BLaER1 (cell line): ENCODE measurements at regions not wholly inside any gene's neighbourhood (a gene's known extent, or its start where the extent isn't known, plus 50 kb on each side); places are given as distances from the start of the nearest gene placed in this dataset.
"Not testable (repeated sequence)": the region's sequence is repeated elsewhere in the genome, so short reads cannot be mapped to it uniquely, and the experiment has no call there.

Experiments
- H3K27ac ChIP-seq: shearing (Covaris generic); formaldehyde crosslinking; 2 replicates; pipeline ENCODE4 v1.8.1; 2022
- H3K27me3 ChIP-seq: shearing (Covaris generic); formaldehyde crosslinking; 2 replicates; pipeline ENCODE4 v1.8.1; 2022
- H3K36me3 ChIP-seq: shearing (Covaris generic); formaldehyde crosslinking; 2 replicates; pipeline ENCODE4 v1.8.1; 2022
- H3K4me1 ChIP-seq: shearing (Covaris generic); formaldehyde crosslinking; 2 replicates; pipeline ENCODE4 v1.8.1; 2022
- H3K4me2 ChIP-seq: shearing (Covaris generic); formaldehyde crosslinking; 2 replicates; pipeline ENCODE4 v1.8.1; 2022
- H3K4me3 ChIP-seq: shearing (Covaris generic); formaldehyde crosslinking; 2 replicates; pipeline ENCODE4 v1.8.1; 2022
- H3K9ac ChIP-seq: shearing (Covaris generic); formaldehyde crosslinking; 2 replicates; pipeline ENCODE4 v1.8.1; 2022
- H3K9me3 ChIP-seq: shearing (Covaris generic); formaldehyde crosslinking; 2 replicates; pipeline ENCODE4 v1.8.1; 2022
- H4K20me1 ChIP-seq: shearing (Covaris generic); formaldehyde crosslinking; 2 replicates; pipeline ENCODE4 v1.8.1; 2022
- Cebpa-rat ChIP-seq: shearing (Covaris generic); IDR thresholded peaks from 2 replicates; pipeline ENCODE4 v1.8.1; 2022

DNA sequence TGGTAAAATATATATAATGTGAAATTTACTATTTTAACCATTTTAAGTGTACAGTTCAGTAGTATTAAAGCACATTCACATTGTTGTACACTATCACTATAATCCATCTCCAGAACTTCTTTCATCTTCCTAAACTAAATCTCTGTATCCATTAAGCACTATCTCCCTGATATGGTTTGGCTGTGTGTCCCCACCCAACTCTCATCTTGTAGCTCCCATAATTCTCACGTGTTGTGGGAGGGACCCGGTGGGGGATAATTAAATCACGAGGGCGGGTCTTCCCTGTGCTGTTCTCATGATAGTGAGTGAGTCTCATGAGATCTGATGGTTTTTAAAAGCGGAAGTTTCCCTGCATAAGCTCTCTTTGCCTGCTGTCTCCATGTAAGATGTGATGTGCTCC is 178.9 kb upstream of the NABP1 start:
- H3K27me3 ChIP-seq = no peaks in the 10 kb centered on the region
- H4K20me1 ChIP-seq = no peaks in the 10 kb centered on the region
- no peak overlapping the region for H3K4me2 ChIP-seq
- no peaks in the 10 kb centered on the region for H3K36me3 ChIP-seq
- no peak overlapping the region for H3K27ac ChIP-seq
- H3K9me3 ChIP-seq = no peaks in the 10 kb centered on the region
- H3K4me1 ChIP-seq = no peaks in the 10 kb centered on the region
- H3K9ac ChIP-seq = no peak overlapping the region
- no peak for TF ChIP-seq Cebpa-rat
- H3K4me3 ChIP-seq = no peak overlapping the region

DNA sequence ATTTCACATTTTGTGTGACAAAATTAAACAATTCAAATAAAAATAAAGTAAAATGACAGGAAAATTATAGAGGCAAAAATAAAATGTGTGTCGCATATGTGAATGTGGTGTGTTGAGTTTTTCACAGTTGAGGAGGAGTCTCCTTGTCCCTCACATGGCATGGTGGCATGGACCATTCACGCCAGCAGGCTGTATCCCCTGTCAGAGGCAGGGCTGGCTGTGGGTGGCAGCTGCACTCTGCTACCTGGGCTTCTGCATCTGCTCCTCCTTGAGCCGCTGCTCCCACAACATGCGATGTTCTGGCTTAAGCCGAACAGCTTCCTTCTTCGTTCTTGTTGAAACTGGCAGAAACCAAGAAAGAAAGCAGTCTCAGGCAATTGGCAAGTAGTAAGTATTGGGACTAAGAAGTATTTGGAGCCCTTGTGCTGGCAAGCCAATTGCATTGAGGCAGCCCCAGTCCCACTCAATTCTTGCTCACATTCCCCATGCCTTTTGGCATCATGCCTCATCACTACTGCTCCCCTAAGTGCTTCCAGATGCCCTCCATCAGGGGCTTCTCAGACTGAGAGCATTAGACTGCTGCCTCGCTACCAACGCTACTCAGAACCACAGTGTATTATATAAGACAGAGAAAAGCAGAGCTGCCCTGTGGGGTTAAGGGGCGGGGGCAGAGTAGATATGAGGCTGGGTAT is 177.9 kb upstream of the NABP1 start:
- H3K27me3 ChIP-seq = no peaks in the 10 kb centered on the region
- H3K9me3 ChIP-seq = no peaks in the 10 kb centered on the region
- H3K4me2 ChIP-seq = no peak overlapping the region
- TF ChIP-seq Cebpa-rat = no peak
- no peak overlapping the region for H3K4me3 ChIP-seq
- H3K4me1 ChIP-seq = no peaks in the 10 kb centered on the region
- no peaks in the 10 kb centered on the region for H3K36me3 ChIP-seq
- H3K27ac ChIP-seq = no peak overlapping the region
- no peaks in the 10 kb centered on the region for H4K20me1 ChIP-seq
- H3K9ac ChIP-seq = no peak overlapping the region

DNA sequence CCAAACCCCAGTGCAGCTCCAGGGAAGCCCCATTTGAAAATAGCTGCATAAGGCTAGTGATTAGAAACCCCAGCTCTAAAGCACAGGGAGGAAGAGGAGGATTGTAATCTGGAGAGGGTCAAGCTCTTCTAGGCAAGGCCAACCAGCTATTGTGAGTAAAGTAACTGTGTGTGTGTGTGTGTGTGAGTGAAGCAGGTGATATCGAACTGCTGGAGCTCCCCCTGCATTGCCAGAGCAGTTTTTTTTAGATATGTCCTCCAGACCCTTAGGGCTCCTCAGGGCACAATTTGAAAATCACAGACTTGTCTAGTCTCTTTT is 177.4 kb upstream of the NABP1 start:
- Histone ChIP-seq H3K27ac (no peak overlapping the region), H3K9ac (no peak overlapping the region), H3K27me3 (no peaks in the 10 kb centered on the region), H4K20me1 (no peaks in the 10 kb centered on the region), H3K36me3 (no peaks in the 10 kb centered on the region), H3K4me2 (no peak overlapping the region), H3K4me3 (no peak overlapping the region), H3K4me1 (no peaks in the 10 kb centered on the region), H3K9me3 (no peaks in the 10 kb centered on the region)
- TF ChIP-seq Cebpa-rat = no peak

DNA sequence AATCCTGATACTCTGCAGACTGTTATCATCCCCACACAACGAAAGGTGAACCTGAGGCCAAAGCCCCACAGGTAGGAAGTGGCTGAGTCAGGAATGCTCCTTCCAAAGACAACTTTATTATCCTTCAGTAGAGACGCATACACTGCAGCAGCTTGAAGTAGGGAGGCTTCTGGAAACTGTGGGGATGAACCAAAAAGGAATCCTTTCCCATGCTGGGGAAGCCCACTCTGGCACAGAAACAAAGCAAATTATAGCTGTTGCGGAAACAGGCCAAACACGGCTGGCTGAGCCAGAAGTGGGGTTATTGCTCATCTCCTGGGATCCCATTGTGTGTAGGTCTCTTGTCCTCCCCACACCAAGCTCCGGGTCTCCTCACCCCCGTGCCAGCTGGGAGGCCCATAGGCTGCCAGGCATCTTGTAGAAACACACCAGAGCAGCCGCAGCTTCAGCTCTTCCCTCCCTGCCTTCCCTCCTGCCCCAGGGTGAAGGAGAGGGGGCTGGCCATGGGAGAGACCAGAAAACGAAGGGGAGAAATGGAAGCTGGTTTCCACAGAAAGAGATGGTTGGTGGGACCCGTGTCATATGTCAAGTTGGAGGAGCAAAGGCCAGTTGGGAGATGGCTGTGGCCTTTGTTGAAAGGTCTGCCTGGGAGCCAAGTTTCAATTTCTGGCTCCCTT is 176.9 kb upstream of the NABP1 start:
- Histone ChIP-seq H3K27ac (no peak overlapping the region), H3K4me3 (no peak overlapping the region), H3K9ac (no peak overlapping the region), H3K36me3 (no peaks in the 10 kb centered on the region), H3K4me1 (no peaks in the 10 kb centered on the region), H3K27me3 (no peaks in the 10 kb centered on the region), H3K4me2 (no peak overlapping the region), H4K20me1 (no peaks in the 10 kb centered on the region), H3K9me3 (no peaks in the 10 kb centered on the region)
- TF ChIP-seq Cebpa-rat = no peak

DNA sequence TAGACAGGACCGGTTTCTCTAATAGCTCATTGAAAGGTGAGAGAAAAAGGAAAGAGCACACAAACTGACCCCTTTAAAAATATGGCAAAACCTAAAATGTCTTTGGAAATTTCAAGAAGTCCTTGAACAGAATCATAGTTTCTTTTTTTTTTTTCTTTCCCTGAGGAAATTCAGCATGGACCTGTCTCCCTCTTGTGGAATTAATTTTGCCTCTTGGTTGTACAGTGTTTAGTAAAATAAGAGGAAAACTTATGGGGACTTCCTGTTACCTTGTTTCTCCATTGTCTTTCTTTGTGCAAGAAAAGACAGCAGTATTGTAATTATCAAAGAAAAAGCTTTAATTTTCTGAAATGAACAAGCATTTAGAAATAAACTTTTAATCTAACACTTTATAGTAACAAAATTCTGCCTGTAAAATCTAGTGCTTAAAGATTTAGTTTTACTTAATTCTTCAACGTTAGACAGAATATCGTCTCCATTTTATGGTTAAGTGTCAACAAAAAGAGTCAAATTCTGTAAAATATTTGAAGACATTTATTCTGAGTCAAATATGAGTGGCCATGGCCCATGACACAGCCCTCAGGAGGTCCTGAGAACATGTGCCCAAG is 176.3 kb upstream of the NABP1 start:
- no peak for TF ChIP-seq Cebpa-rat
- Histone ChIP-seq H3K27ac (no peak overlapping the region), H3K4me2 (no peak overlapping the region)

DNA sequence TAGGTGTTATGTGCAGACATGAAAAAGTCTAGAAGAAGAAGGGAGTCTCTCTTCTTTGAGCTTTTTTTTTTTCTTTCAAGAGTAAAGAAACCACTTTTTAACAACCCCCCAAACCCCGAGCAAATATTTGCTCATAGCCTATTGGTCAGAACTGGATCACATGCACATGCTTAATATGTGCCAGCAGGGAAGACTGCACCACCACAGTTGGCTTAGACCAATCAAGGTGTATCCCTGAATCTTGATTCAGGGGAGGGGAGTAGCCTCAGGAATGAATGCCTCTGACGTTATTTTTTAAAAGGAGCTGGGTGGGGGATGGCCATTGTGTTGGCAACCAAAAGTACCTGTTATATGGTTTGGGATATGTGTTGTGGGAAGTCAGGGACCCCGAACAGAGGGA is 171.4 kb upstream of the NABP1 start:
- Histone ChIP-seq H3K4me3 (no peak overlapping the region), H3K36me3 (no peaks in the 10 kb centered on the region), H4K20me1 (no peaks in the 10 kb centered on the region), H3K9me3 (0 out of 2 replicates have a peak, but pooled peaks cover 10% of the 10 kb centered on the region), H3K27ac (no peak overlapping the region), H3K4me2 (no peak overlapping the region), H3K4me1 (no peaks in the 10 kb centered on the region), H3K27me3 (no peaks in the 10 kb centered on the region), H3K9ac (no peak overlapping the region)
- TF ChIP-seq Cebpa-rat = no peak

More for the DNA sequence above, 176.3 kb upstream of the NABP1 start:
- no peaks in the 10 kb centered on the region for H3K27me3 ChIP-seq
- H3K36me3 ChIP-seq = no peaks in the 10 kb centered on the region
- H4K20me1 ChIP-seq = no peaks in the 10 kb centered on the region
- H3K4me3 ChIP-seq = no peak overlapping the region
- H3K9me3 ChIP-seq = no peaks in the 10 kb centered on the region
- no peaks in the 10 kb centered on the region for H3K4me1 ChIP-seq
- no peak overlapping the region for H3K9ac ChIP-seq

DNA sequence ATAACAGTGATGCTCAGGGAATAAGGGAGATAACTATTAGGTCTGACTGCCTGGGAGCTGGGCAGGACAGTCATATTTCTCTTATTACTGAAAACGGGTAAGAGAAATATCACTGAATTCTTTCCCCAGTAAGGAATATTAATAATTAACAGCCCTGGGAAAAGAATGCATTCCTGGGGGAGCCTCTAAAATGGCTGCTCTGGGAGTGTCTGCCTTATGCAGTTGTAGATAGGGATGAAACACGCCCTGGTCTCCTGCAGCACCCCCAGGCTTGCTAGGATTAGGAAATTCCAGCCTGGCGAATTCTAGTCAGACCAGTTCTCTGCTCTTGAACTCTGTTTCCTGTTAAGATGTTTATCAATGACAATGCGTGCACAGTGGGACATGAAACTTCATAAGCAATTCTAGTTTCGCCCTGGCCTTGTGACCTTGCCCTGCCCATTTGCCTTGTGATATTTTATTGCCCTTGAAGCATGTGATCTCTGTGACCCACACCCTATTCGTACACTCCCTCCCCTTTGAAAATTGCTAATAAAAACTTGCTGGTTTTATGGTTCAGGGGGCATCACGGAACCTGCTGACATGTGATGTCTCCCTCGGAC is 170.6 kb upstream of the NABP1 start:
- H3K4me3 ChIP-seq, H3K4me2 ChIP-seq, H3K4me1 ChIP-seq, H3K9ac ChIP-seq, H3K36me3 ChIP-seq, H3K27ac ChIP-seq, H4K20me1 ChIP-seq, H3K27me3 ChIP-seq: not testable (repeated sequence)
- H3K9me3 ChIP-seq = 0 out of 2 replicates have a peak, but pooled peaks cover 10% of the 10 kb centered on the region

DNA sequence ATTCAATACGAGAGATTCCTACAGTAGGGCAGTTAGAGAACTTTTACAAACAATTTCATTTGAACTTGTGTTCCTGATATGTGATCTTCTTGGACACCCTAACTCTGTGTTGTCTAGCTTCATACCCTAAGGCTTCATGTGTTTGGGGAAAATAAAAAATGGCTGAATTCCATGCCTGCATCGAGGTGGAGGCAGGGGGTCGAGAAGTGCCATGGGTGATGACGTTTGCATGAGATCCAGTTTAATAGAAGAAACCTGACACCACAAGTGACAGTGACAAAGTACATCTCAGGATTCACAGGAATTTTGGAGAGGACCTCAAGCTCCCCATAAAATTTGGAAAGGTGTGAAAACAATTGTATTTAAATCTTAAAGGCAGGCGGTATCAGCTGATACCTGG is 169.2 kb upstream of the NABP1 start:
- H3K27me3 ChIP-seq = no peaks in the 10 kb centered on the region
- no peak overlapping the region for H3K4me3 ChIP-seq
- H3K9me3 ChIP-seq = 0 out of 2 replicates have a peak, but pooled peaks cover 10% of the 10 kb centered on the region
- H3K4me2 ChIP-seq = no peak overlapping the region
- H4K20me1 ChIP-seq = no peaks in the 10 kb centered on the region
- no peak for TF ChIP-seq Cebpa-rat
- no peaks in the 10 kb centered on the region for H3K36me3 ChIP-seq
- H3K4me1 ChIP-seq = no peaks in the 10 kb centered on the region
- no peak overlapping the region for H3K9ac ChIP-seq
- H3K27ac ChIP-seq = no peak overlapping the region

DNA sequence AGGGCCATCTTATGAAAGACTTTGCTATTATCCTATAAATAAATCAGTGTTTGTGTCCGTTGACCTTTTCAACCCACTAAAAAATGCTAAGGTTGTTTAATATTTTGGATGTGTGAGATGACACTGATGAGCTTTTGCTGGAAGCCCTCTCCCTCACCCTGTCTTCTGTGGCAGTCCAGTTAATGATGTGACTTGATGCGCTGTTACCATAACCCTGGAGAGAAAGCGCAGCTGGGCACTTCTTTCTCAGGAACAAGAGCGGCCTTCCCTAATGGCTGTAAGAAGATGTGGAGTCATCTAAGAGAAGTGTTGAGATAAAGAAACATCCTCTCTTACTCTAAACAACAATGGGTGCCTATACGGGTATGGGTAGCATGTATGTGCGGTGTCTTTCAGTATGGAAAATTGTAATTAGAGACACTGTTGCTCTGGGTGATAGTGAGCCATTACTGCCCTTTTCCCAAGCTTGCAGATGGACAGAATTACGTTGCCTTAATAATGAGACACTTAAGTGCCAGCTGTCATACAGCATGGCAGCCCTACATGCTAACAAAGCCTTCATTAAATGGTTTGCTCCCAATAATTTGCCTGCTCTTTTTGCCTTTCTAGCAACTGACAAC is 165.6 kb upstream of the NABP1 start:
- Histone ChIP-seq H3K36me3 (no peaks in the 10 kb centered on the region), H3K9me3 (0 out of 2 replicates have a peak, but pooled peaks cover 8% of the 10 kb centered on the region), H3K4me3 (no peak overlapping the region), H3K9ac (no peak overlapping the region), H3K27me3 (no peaks in the 10 kb centered on the region), H4K20me1 (no peaks in the 10 kb centered on the region), H3K27ac (no peak overlapping the region), H3K4me2 (no peak overlapping the region), H3K4me1 (no peaks in the 10 kb centered on the region)
- TF ChIP-seq Cebpa-rat = no peak

DNA sequence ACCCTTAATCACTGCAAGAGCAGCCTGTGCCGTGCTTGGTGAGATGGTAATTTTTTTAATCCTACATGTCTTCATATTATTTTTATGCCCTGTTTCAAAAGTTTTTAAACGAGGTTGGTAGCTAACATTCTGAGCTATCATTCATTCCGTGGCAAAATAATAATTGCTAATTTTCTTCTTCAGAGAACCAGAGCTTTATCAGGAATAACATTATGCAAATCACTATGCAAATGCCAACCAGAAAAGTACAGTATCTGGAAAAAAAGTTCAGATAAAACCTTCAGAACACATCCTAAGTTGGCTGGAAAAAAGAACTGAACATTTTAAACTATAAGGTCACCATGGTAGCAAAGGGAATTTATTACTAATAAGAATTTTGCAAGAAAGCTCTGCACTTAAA is 165.1 kb upstream of the NABP1 start:
- no peak overlapping the region for H3K4me3 ChIP-seq
- H3K27me3 ChIP-seq = no peaks in the 10 kb centered on the region
- H4K20me1 ChIP-seq = no peaks in the 10 kb centered on the region
- H3K36me3 ChIP-seq = no peaks in the 10 kb centered on the region
- H3K4me2 ChIP-seq = no peak overlapping the region
- TF ChIP-seq Cebpa-rat = no peak
- no peaks in the 10 kb centered on the region for H3K4me1 ChIP-seq
- no peak overlapping the region for H3K27ac ChIP-seq
- H3K9me3 ChIP-seq = 0 out of 2 replicates have a peak, but pooled peaks cover 2% of the 10 kb centered on the region
- H3K9ac ChIP-seq = no peak overlapping the region
